NOMO-1 (cell line): ENCODE measurements at regions not wholly inside any gene's neighbourhood (a gene's known extent, or its start where the extent isn't known, plus 50 kb on each side); places are given as distances from the start of the nearest gene placed in this dataset.
"Not testable (repeated sequence)": the region's sequence is repeated elsewhere in the genome, so short reads cannot be mapped to it uniquely, and the experiment has no call there.

ENCODE experiments used
- DNase-seq, 2 experiments: peaks; one replicate each; lab custom pipeline; 2025; ENCODE audit not compliant: unreplicated experiment in 2 of 2; lab: John Stamatoyannopoulos, UW

- DNase-seq, result no peak
Measured at GRCh38 chr1:106278716-106279115, 777.8 kb upstream of the PRMT6 start.

GRCh38 chr1:106289265-106289928, 767.1 kb upstream of the PRMT6 start:
- no peak for DNase-seq

GRCh38 chr1:106290805-106291501, 765.5 kb upstream of the PRMT6 start:
- no peak for DNase-seq

GRCh38 chr1:106292130-106292529, 764.3 kb upstream of the PRMT6 start:
- no peak for DNase-seq

- no peak for DNase-seq
Measured at GRCh38 chr1:106296431-106296830, 760.0 kb upstream of the PRMT6 start.

- no peak for DNase-seq
Measured at GRCh38 chr1:106304106-106304505, 752.4 kb upstream of the PRMT6 start.

- no peak for DNase-seq
Measured at GRCh38 chr1:106319612-106320011, 736.9 kb upstream of the PRMT6 start.

GRCh38 chr1:106325600-106325999, 730.9 kb upstream of the PRMT6 start:
- DNase-seq, result no peak

- no peak for DNase-seq
Measured at GRCh38 chr1:106344494-106344893, 712.0 kb upstream of the PRMT6 start.

GRCh38 chr1:106360252-106360651, 696.2 kb upstream of the PRMT6 start:
- no peak for DNase-seq

- no peak for DNase-seq
Measured at GRCh38 chr1:106366627-106367319, 689.7 kb upstream of the PRMT6 start.

- DNase-seq, result no peak
Measured at GRCh38 chr1:106378261-106378660, 678.2 kb upstream of the PRMT6 start.

- no peak for DNase-seq
Measured at GRCh38 chr1:106380772-106381171, 675.7 kb upstream of the PRMT6 start.

- not testable (repeated sequence) for DNase-seq
Measured at GRCh38 chr1:106389160-106389559, 667.3 kb upstream of the PRMT6 start.

- DNase-seq, result no peak
Measured at GRCh38 chr1:106393046-106393445, 663.4 kb upstream of the PRMT6 start.

- no peak for DNase-seq
Measured at GRCh38 chr1:106396020-106396419, 660.5 kb upstream of the PRMT6 start.

- DNase-seq, result no peak
Measured at GRCh38 chr1:106398391-106398790, 658.1 kb upstream of the PRMT6 start.

GRCh38 chr1:106406114-106406513, 650.4 kb upstream of the PRMT6 start:
- no peak for DNase-seq

GRCh38 chr1:106412321-106412720, 644.2 kb upstream of the PRMT6 start:
- DNase-seq, result not testable (repeated sequence)

GRCh38 chr1:106435269-106435668, 621.2 kb upstream of the PRMT6 start:
- DNase-seq, result no peak

GRCh38 chr1:106439475-106439874, 617.0 kb upstream of the PRMT6 start:
- DNase-seq, result no peak

- no peak for DNase-seq
Measured at GRCh38 chr1:106447466-106447865, 609.0 kb upstream of the PRMT6 start.
